Endodermal cell (in vitro differentiated cells): ENCODE measurements at regions not wholly inside any gene's neighbourhood (a gene's known extent, or its start where the extent isn't known, plus 50 kb on each side); places are given as distances from the start of the nearest gene placed in this dataset.
A peak's percentile ranks its signal among the peaks of the same experiment; 100 is the strongest.

ENCODE experiments used
- DNase-seq: peaks from one replicate; pipeline ENCODE4 v3.0.0-alpha.2; 2017
- H3K27ac ChIP-seq: 2 replicates; pipeline ENCODE4 v1.5.1; 2013; ENCODE audit warnings: mild to moderate bottlenecking, low read depth, low read length, moderate library complexity
- H3K27me3 ChIP-seq: 2 replicates; pipeline ENCODE4 v1.6.1; 2013; ENCODE audit warnings: mild to moderate bottlenecking, low read length, moderate library complexity; ENCODE audit not compliant: insufficient read depth, control insufficient read depth, poor library complexity, severe bottlenecking
- H3K36me3 ChIP-seq: 2 replicates; pipeline ENCODE4 v1.7.0; 2013; ENCODE audit warnings: mild to moderate bottlenecking, low read length, moderate library complexity; ENCODE audit not compliant: control insufficient read depth, insufficient read depth
- H3K4me1 ChIP-seq: one replicate; pipeline ENCODE4 v1.7.0; 2013; ENCODE audit warnings: low read length; ENCODE audit not compliant: control insufficient read depth, insufficient read depth
- H3K4me3 ChIP-seq: 2 replicates; pipeline ENCODE4 v1.5.1; 2013; ENCODE audit warnings: mild to moderate bottlenecking, low read length, moderate library complexity
- H3K9ac ChIP-seq: 2 replicates; pipeline ENCODE4 v1.6.1; 2013; ENCODE audit warnings: mild to moderate bottlenecking, low read length, moderate library complexity; ENCODE audit not compliant: poor library complexity, severe bottlenecking; ENCODE audit errors: extremely low read depth
- H3K9me3 ChIP-seq: 2 replicates; pipeline ENCODE4 v1.6.1; 2013; ENCODE audit warnings: mild to moderate bottlenecking, low read length, moderate library complexity; ENCODE audit not compliant: control insufficient read depth
- H3K27ac Mint-ChIP-seq: 2 replicates; pipeline ENCODE4 v1.8.0; 2020; ENCODE audit warnings: mixed read lengths
- H3K27me3 Mint-ChIP-seq: 2 replicates; pipeline ENCODE4 v1.8.0; 2021; ENCODE audit warnings: mild to moderate bottlenecking, mixed read lengths; ENCODE audit not compliant: insufficient read depth
- H3K36me3 Mint-ChIP-seq: 2 replicates; pipeline ENCODE4 v1.8.0; 2020; ENCODE audit warnings: low read depth, mixed read lengths
- H3K4me1 Mint-ChIP-seq: 2 replicates; pipeline ENCODE4 v1.8.0; 2020; ENCODE audit warnings: mixed read lengths
- H3K4me3 Mint-ChIP-seq: 2 replicates; pipeline ENCODE4 v1.8.0; 2020; ENCODE audit warnings: mild to moderate bottlenecking, moderate library complexity, mixed read lengths
- H3K9me3 Mint-ChIP-seq: 2 replicates; pipeline ENCODE4 v1.8.0; 2020; ENCODE audit warnings: mild to moderate bottlenecking, mixed read lengths
- CTCF ChIP-seq: fragments of 200-600 bp; sonication (generic); conservative IDR thresholded peaks from 2 replicates; pipeline ENCODE4 v1.5.0; 2021; ENCODE audit warnings: antibody characterized with exemption, mild to moderate bottlenecking
- WGBS, 2 experiments: methylation state at CpG; one replicate each; pipeline versions ENCODE4 v1.1.5 to v1.1.7; 2013; ENCODE audit warnings: missing lambda C conversion rate in 2 of 2, mixed read lengths in 1 of 2; ENCODE audit not compliant: insufficient coverage in 1 of 2, insufficient read length in 1 of 2; 5-methylcytosine and 5-hydroxymethylcytosine counted together

- H3K36me3 ChIP-seq = no peaks in the 10 kb centered on the region
- H3K27me3 Mint-ChIP-seq = peaks cover 8% of the 10 kb centered on the region
- H3K27ac Mint-ChIP-seq = no peak overlapping the region
- H3K27me3 ChIP-seq = no peaks in the 10 kb centered on the region
- H3K36me3 Mint-ChIP-seq = no peaks in the 10 kb centered on the region
- no peak overlapping the region for H3K4me3 Mint-ChIP-seq
- no peak for DNase-seq
- H3K9ac ChIP-seq = no peak overlapping the region
- peaks cover 13% of the 10 kb centered on the region for H3K4me1 ChIP-seq
- no peak for TF ChIP-seq CTCF
- peak overlapping the region; percentile 6 for H3K4me3 ChIP-seq
- H3K4me1 Mint-ChIP-seq = peaks cover 31% of the 10 kb centered on the region
- no peaks in the 10 kb centered on the region for H3K9me3 Mint-ChIP-seq
- H3K27ac ChIP-seq = no peak overlapping the region
- 86 to 97% methylated on average over 6 to 9 of the region's 9 CpGs for WGBS, 2 experiments
- no peaks in the 10 kb centered on the region for H3K9me3 ChIP-seq
Measured at GRCh38 chr15:35673093-35673684, 127.2 kb upstream of the DPH6 start.

- Mint-ChIP-seq H3K27ac (peak overlapping the region; percentile 14), H3K4me3 (no peak overlapping the region), H3K36me3 (no peaks in the 10 kb centered on the region), H3K9me3 (no peaks in the 10 kb centered on the region), H3K4me1 (peaks cover 18% of the 10 kb centered on the region), H3K27me3 (peaks cover 8% of the 10 kb centered on the region)
- DNase-seq = no peak
- TF ChIP-seq CTCF = no peak
- Histone ChIP-seq H3K9ac (no peak overlapping the region), H3K9me3 (no peaks in the 10 kb centered on the region), H3K36me3 (no peaks in the 10 kb centered on the region), H3K4me3 (no peak overlapping the region), H3K27me3 (no peaks in the 10 kb centered on the region), H3K4me1 (peaks cover 10% of the 10 kb centered on the region), H3K27ac (peak overlapping the region; percentile 11)
- 88 to 96% methylated on average over 4 to 8 of the region's 8 CpGs for WGBS, 2 experiments
Measured at GRCh38 chr15:35674873-35675781, 129.2 kb upstream of the DPH6 start.

- WGBS, 2 experiments = 91% methylated on average over 1 of the region's 2 CpGs; no CpG with 5 or more reads in 1 of the 2 experiments
- DNase-seq = no peak
- Mint-ChIP-seq H3K27ac (no peak overlapping the region), H3K36me3 (no peaks in the 10 kb centered on the region), H3K9me3 (no peaks in the 10 kb centered on the region), H3K27me3 (no peaks in the 10 kb centered on the region), H3K4me3 (no peak overlapping the region), H3K4me1 (peaks cover 4% of the 10 kb centered on the region)
- H3K9me3 ChIP-seq = no peaks in the 10 kb centered on the region
- TF ChIP-seq CTCF = no peak
- no peak overlapping the region for H3K4me3 ChIP-seq
- no peaks in the 10 kb centered on the region for H3K36me3 ChIP-seq
- no peaks in the 10 kb centered on the region for H3K27me3 ChIP-seq
- no peak overlapping the region for H3K27ac ChIP-seq
- no peaks in the 10 kb centered on the region for H3K4me1 ChIP-seq
- H3K9ac ChIP-seq = no peak overlapping the region
Measured at GRCh38 chr15:35678774-35679173, 132.8 kb upstream of the DPH6 start.
